ENCODE measurements at regions not wholly inside any gene's neighbourhood (a gene's known extent, or its start where the extent isn't known, plus 50 kb on each side); places are given as distances from the start of the nearest gene placed in this dataset.

GRCh38 chr16:88284626-88285513 lies 97.9 kb upstream of the ZNF469 start:
- DNase-seq (ENCODE audit: low spot score) = no peak

DNA sequence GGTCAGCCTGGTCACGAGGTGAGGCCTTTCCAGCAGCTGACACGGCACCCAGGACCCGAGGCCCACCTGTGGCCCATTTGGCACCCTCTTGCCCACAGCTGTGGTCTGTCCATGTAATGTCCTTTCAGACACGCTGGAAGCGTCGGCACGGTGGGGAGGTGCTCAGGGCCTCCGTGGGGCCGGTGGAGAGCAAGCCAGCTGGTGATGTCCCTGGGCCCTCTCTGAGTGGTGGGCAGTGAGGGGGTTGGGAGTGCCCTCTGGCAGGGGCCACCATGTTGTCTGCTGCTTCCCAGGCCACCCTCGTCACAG lies 97.3 kb upstream of the ZNF469 start:
- DNase-seq (ENCODE audit: low spot score) = no peak

DNA sequence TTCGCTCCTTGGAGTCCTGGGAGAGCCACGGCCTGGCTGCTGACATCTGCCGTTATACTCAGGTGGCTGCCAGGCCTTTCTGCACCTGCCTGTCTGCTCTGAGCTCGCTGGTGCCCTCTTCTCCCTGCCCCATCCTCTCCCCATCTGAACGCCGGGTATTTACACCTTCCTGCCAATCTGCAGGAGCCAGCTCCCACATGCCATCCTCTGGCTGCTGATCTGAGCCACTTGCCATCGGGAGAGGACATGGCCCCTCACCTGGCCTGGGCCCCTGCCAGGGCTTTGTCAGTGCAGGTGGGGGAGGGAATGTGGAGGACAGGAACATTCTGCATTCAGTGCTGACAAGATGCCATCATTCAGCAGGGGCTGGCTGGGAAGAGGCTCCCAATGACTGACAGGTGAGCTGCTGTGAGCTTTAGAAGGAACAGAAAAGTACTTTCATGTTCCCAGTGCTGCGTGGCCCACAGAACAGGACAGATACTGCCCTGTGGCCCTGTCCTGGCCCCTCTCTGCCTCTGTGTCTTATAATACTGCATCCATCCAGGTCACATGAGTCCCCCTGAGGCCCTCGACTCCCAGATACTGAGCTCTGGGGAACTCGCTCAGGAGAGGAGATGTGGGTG lies 96.3 kb upstream of the ZNF469 start:
- DNase-seq (ENCODE audit: low spot score) = no peak

DNA sequence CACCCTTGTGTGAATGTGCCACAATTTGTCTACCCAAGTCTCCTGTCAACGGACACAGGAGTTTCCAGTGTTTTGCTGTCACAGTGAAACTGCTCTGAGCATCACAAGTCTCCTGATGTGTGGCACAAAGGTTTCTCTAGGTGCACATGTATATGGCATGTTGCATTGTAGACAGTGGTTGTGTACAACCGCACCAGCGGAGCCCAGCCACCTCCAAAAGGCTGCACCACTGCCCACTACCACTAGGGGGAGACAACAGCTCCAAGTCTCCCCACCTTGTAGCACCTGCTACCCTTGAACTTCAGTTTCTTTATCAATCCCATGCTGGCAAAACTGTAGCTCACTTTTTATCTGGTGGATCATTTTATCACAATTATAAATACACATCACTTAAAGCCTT lies 95.5 kb upstream of the ZNF469 start:
- DNase-seq (ENCODE audit: low spot score) = no peak

DNA sequence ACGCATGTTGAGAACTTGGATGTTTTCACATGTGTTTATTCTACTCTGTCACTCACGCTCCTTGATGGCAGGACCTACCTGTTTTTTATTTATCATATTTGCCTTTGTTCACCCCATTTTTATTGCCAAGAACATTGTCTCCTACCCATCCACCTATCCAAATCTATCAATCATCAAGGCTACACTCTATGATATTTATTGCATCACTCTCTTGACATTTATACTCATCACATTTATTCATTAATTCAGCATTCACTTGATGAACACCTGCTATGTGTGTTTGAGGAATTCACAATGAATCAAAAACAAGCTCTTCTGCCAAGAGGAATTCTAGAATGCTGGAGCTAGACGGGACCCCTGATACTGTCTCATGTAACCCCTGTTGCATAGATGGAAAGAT lies 94.5 kb upstream of the ZNF469 start:
- DNase-seq (ENCODE audit: low spot score) = no peak

GRCh38 chr16:88289001-88289400 lies 93.8 kb upstream of the ZNF469 start:
- no peak for DNase-seq (ENCODE audit: low spot score)

DNA sequence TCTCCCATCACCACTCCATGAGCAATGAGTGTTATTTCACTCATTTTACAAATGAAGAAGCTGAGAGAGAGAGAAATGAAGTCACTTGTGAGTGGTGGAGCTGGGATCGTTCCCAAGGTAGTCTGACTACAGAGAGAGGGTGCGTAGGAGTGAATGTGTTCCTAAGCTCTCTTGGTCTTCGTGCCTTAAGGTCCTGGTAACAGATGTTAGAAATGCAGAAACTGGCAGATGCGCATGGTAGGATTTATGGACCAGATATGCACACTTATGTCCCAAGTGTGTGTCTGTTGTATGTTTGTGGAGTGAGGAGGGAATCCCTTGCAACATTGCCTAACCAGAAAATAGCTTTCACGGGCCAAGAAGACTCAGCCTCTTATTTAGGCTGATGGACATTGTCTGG lies 93.2 kb upstream of the ZNF469 start:
- no peak for DNase-seq (ENCODE audit: low spot score)

- no peak for DNase-seq (ENCODE audit: low spot score)
These were observed 92.8 kb upstream of the ZNF469 start for GRCh38 chr16:88289968-88290401.

DNA sequence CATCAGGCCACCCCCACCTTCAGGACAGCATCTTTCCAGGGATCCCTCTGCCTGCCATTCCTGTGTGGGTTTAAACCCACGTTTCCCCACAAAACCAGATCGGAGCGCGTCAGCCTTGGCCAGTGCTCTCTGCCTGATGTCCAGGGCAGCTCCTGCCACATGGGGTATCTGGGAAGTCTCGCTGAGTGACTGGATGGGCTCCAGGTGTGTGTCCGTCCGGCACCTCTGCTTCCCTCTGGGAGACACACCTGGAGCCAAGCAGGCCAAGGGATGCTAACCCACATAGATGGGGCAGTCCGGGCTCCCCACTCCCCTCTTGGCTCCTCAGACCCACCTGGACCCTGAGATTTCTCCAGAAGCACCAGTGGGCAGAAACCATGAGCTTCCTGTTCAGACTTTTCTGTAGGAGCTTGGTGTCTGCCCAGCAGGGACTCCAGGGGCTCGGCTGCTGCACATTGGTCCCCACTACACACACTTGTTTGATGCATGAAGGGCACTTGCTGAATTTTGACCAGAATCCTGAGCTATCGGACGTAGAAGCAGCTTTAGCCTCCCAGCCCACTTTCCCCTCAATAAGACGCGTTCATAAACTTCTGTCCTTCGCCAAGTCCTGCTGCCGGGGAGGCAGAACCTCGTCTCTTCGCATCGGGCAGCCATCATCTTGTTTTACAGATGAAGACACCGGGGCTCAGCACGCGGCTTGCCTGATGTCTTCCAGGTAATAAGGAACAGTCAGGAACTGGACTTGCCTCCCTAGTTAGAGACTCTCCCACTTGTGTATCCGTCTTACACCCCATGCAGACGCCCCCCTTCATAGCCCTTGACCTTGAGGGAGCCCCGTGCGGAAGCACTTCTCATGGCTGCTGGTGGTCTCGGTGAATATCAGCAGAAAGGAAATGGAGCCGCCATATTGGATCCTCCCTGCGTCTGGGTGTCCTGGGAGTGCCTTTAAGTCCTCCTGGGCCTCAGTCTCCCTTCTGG lies 91.6 kb upstream of the ZNF469 start:
- no peak for DNase-seq (ENCODE audit: low spot score)

GRCh38 chr16:88292007-88292970 lies 90.5 kb upstream of the ZNF469 start:
- no peak for DNase-seq (ENCODE audit: low spot score)

DNA sequence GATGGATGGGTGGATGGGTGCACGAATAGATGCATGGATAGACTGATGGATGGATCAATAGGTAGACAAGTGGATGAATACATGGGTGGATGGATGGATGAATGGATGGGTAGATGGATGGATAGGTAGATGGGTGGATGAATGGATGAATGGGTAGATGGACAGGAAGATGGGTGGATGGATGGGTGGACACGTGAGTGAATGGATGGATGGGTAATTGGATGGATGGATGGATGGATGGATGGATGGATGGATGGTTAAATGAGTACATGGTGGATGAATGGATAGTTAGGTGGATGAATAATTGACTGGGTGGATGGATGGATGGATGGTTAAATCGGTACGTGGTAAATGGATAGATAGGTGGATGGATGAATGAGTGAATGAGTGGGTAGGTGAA lies 89.7 kb upstream of the ZNF469 start:
- DNase-seq (ENCODE audit: low spot score) = no peak

DNA sequence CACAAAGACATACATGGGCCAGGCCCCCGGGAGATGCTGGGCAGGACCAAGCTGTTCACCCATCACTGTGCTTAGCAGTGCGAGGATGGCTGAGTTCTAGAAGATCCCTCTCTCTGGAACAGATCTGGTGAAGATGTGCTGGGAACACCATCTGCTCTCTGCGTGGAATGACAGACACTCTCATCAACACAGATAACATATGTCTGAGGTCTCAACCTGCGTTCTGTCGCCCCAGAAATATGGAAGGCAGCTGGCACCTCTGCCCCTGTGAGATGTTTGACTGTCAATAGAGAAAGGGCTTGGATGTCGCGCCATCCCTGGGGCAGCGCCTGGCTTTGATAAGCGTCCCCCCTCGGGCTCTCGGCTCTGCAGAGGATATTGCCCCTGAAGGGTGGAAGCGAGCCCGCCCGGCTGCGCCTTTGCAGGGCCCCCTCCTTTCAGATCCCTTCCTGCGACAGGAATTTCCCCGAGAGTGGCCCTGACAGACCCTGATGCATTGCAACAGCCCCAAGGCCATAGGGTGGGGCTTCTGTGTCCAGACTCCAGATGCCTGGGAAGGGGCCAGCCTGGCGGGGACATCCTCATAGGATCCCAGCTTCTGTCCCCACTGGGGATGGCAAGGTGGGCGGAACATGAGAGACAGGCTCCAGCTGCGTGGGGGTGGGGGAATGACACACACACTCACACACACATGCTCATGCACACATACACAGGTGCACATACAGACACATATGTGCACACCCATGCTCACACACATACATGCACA lies 86.9 kb upstream of the ZNF469 start:
- DNase-seq (ENCODE audit: low spot score) = no peak

DNA sequence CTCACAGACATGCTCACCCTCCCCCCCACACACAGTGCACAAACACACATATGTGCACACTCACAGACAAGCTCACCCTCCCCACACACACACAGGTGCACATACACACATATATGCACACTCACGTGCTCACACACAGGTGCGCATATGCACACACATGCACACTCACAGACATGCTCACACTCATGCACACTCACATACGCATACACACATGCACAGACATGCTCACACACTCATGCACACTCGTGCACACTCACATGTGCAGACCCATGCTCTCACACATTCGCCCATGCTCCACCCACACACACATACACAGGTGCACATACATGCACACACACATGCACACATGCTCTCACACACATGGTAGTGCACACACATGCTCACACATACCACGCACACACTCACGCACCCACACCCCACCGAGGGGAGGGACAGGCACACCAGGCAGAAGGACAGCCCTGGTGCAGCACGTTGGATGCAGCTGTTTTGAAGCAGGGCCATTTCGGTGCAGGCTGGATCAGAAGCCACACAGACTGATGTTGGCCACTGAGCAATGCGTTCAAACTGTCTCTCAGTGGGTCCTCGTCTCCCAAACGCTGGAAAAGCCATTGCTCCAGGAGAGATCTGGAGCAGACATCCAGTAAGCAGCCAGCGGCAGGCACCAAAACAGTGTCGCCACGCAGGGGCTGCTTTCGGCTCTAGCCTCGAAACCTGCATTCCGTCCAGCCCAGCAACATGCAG lies 86.2 kb upstream of the ZNF469 start:
- DNase-seq (ENCODE audit: low spot score) = no peak

DNA sequence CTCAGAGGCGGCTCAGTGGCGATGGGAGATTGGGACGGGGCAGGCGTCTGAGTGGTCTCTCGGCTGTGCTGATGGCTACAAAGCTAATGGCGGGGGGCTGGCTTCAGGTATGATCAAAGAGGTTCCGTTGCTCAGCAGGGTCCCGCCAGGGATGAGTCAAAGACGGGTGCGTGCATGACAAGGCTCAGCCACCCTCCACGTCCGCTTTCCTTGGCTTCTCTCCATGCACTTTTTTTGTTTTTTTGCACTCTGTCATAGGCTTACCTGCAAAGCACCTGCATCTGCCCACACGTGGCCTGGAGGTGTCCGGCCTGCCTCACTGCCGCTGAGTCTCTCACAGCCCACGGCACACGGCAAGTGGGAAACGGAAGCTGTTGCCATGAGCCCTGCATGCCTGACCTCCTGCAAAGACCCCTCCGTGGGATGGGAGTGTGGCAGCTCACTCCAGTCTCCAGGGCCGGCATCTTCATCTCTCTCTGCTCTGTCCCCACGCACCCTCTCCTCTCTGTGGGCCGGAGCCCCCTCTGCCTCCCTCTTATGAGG lies 85.5 kb upstream of the ZNF469 start:
- DNase-seq (ENCODE audit: low spot score) = no peak

GRCh38 chr16:88298181-88298832 lies 84.5 kb upstream of the ZNF469 start:
- no peak for DNase-seq (ENCODE audit: low spot score)

GRCh38 chr16:88298833-88299745 lies 83.7 kb upstream of the ZNF469 start:
- no peak for DNase-seq (ENCODE audit: low spot score)

DNA sequence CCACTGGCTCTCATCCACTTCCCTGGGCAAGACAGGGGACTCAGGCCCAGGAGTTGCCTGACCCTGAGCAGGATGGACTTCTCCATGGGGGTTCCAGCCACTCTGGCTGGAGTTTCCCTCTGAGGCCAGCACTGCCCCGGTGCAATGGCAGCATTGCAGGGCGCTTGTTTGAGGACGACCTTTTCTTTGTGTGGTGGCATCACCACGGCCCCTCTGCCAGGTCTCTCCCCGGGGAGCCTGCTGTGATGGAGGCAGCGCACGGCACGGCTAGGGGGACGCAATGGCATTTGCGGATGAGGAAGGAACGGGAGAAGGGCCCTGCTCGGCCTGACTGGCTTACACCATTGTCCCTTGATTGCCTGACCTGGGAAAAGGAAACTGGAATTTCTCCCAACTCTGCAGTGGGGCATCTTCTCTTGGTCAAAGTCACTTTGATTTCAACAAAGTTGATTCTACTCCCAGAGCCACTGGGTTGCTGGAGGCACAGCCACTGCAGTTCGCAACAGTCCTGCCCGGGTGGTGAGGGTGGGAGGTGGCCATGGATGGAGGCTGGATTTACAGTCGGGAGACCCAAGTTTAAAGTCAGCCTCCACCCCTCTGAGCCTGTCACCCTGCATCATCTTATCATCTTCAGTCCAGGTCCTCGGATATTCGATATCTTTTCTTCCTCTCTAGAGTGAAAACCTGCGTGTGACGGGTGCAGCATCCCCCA lies 82.9 kb upstream of the ZNF469 start:
- DNase-seq (ENCODE audit: low spot score) = no peak
